Stomach (tissue), 8 donors: ENCODE measurements at regions not wholly inside any gene's neighbourhood (a gene's known extent, or its start where the extent isn't known, plus 50 kb on each side); places are given as distances from the start of the nearest gene placed in this dataset.

Experiments used
- DNase-seq, 2 donors: peaks; one replicate each; pipeline versions ENCODE4 v3.0.0 to v3.0.0-alpha.2; 2013 to 2019
- H3K27ac ChIP-seq, 5 donors: fragments of 200-600 bp in 4 of 5; sonication (generic) in 4 of 5; one replicate each; pipeline ENCODE4 v1.5.1; 2013 to 2019; ENCODE audit warnings: mild to moderate bottlenecking in 1 of 5, moderate library complexity in 1 of 5
- H3K27me3 ChIP-seq, 3 donors: fragments of 200-600 bp; sonication (generic); one replicate each; pipeline ENCODE4 v1.5.1; 2017 to 2019; ENCODE audit warnings: mixed run types in 1 of 3
- H3K36me3 ChIP-seq, 4 donors: fragments of 200-600 bp; sonication (generic); 1 replicate in 3 of 4; 2 replicates in 1 of 4; pipeline ENCODE4 v1.5.1; 2016 to 2019
- H3K4me1 ChIP-seq, 4 donors: fragments of 200-600 bp; sonication (generic); one replicate each; pipeline ENCODE4 v1.5.1; 2016 to 2019
- H3K4me3 ChIP-seq, 4 donors: fragments of 200-600 bp; sonication (generic) in 3 of 4; one replicate each; pipeline ENCODE4 v1.5.1; 2016 to 2019; ENCODE audit warnings: mild to moderate bottlenecking in 1 of 4
- H3K9me3 ChIP-seq, 4 donors: fragments of 200-600 bp; sonication (generic); one replicate each; pipeline ENCODE4 v1.5.1; 2016 to 2019
- CTCF ChIP-seq, 7 experiments: fragments of 450-650 bp in 4 of 7; fragments of 200-600 bp in 3 of 7; sonication (generic) in 3 of 7; IDR thresholded peaks; one replicate each; pipeline ENCODE4 v1.5.1; 2016 to 2019; ENCODE audit warnings: antibody characterized with exemption in 7 of 7, control low read depth in 2 of 7, mild to moderate bottlenecking in 1 of 7
- EP300 ChIP-seq: sonication (generic); formaldehyde crosslinking; IDR thresholded peaks from one replicate; pipeline ENCODE4 v1.6.1; 2017; ENCODE audit warnings: antibody characterized with exemption
- POLR2A ChIP-seq, 4 donors: fragments of 450-650 bp; IDR thresholded peaks; one replicate each; pipeline ENCODE4 v1.6.1; 2016; ENCODE audit warnings: antibody characterized with exemption in 4 of 4, control low read depth in 2 of 4, mild to moderate bottlenecking in 1 of 4, moderate library complexity in 1 of 4
- POLR2AphosphoS5 ChIP-seq, 3 donors: sonication (generic); formaldehyde crosslinking; IDR thresholded peaks; one replicate each; pipeline ENCODE4 v1.6.1; 2016; ENCODE audit warnings: antibody characterized with exemption in 3 of 3
- WGBS, 5 donors: extraction: QIAGEN DNeasy Blood & Tissue Kit in 3 of 5; methylation state at CpG; one replicate each; pipeline versions ENCODE4 v1.1.5 to v1.1.7; 2013 to 2018; 5-methylcytosine and 5-hydroxymethylcytosine counted together
- intact Hi-C: fragments of 100-400 bp; cut with DNase I; formaldehyde crosslinking; loops from one replicate; pipeline ENCODE4 v1.15.1; 2023; ENCODE audit warnings: low total_unique reads
- donor health status: healthy with polysubstance abuse.
- donor health status: Bipolar disorder and iron deficiency.
- donor health status: healthy.

DNA sequence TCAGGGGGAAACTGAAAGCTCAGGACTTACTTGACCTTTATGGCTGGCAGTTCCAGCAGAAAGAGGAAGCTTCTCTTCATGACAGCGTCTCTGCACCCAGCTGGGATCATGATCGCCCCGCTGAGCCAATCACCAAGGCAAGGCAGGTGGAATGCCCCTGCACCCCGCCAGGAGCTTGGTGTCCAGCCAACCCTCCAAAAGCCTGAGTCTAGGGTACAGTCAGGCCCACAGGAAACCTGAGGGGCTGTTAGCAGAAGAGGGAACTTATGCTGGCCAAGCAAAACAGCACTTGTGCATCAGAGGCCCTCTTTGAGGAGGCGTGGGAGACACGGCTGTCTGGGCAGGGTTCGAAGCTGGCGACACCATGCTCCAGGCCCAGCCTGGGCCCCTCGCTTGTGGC is 188.3 kb upstream of the GMDS start:
- TF ChIP-seq POLR2A (IDR thresholded peaks at IDR 0.05) (no peak), POLR2AphosphoS5 (IDR thresholded peaks at IDR 0.05) (no peak), EP300 (no peak), CTCF (IDR thresholded peaks at IDR 0.05) (no peak)
- Histone ChIP-seq H3K4me3 (no peak overlapping the region), H3K9me3 (no peaks in the 10 kb centered on the region), H3K27me3 (no peaks in the 10 kb centered on the region), H3K36me3 (peaks cover 0 to 9% (median 0%) of the 10 kb centered on the region in 4 donors), H3K4me1 (no peaks in the 10 kb centered on the region), H3K27ac (no peak overlapping the region)
- intact Hi-C loops = no loop called here
- WGBS, 5 donors = 78 to 94% (median 88%) methylated on average over 9 of the region's 9 CpGs
- DNase-seq = peak in 1 of 2 donors; percentile 8

GRCh38 chr6:2433266-2433665 is 187.9 kb upstream of the GMDS start:
- intact Hi-C loops = no loop called here
- no peak for DNase-seq
- Histone ChIP-seq H3K4me3 (no peak overlapping the region), H3K36me3 (peaks cover 0 to 9% (median 0%) of the 10 kb centered on the region in 4 donors), H3K9me3 (no peaks in the 10 kb centered on the region), H3K4me1 (no peaks in the 10 kb centered on the region), H3K27me3 (no peaks in the 10 kb centered on the region), H3K27ac (no peak overlapping the region)
- TF ChIP-seq EP300 = no peak
- no peak for TF ChIP-seq POLR2A (IDR thresholded peaks at IDR 0.05)
- no peak for TF ChIP-seq CTCF (IDR thresholded peaks at IDR 0.05)
- no peak for TF ChIP-seq POLR2AphosphoS5 (IDR thresholded peaks at IDR 0.05)
- WGBS, 5 donors = 91 to 97% (median 95%) methylated on average over 5 of the region's 5 CpGs

DNA sequence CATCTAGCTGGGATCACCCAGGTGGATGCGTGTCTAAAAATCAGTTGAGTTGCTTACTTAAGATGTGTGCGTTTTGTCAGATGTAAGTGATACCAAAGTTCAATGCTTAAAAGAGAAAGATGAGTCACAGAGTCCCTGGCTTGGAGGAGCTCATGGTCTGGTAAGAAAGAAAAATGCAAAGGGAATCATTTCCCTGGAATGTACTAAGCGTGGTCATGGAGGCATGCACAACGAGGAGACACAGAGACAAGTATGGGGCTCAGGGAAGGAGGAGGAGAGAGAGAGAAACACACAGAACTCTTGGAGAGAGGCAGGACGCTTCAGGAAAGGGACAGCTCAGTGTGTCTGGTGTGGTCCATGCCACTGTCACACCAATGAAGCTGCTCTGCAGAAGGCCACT is 186.9 kb upstream of the GMDS start:
- H3K27me3 ChIP-seq = no peaks in the 10 kb centered on the region
- no peaks in the 10 kb centered on the region for H3K9me3 ChIP-seq
- TF ChIP-seq CTCF (IDR thresholded peaks at IDR 0.05) = no peak
- TF ChIP-seq EP300 = no peak
- no peak for TF ChIP-seq POLR2AphosphoS5 (IDR thresholded peaks at IDR 0.05)
- TF ChIP-seq POLR2A (IDR thresholded peaks at IDR 0.05) = no peak
- no peak for DNase-seq
- intact Hi-C loops = no loop called here
- peaks cover 0 to 9% (median 0%) of the 10 kb centered on the region in 4 donors for H3K36me3 ChIP-seq
- 81 to 94% (median 90%) methylated on average over 5 of the region's 5 CpGs for WGBS, 5 donors
- no peak overlapping the region for H3K27ac ChIP-seq
- H3K4me1 ChIP-seq = no peaks in the 10 kb centered on the region
- no peak overlapping the region for H3K4me3 ChIP-seq

DNA sequence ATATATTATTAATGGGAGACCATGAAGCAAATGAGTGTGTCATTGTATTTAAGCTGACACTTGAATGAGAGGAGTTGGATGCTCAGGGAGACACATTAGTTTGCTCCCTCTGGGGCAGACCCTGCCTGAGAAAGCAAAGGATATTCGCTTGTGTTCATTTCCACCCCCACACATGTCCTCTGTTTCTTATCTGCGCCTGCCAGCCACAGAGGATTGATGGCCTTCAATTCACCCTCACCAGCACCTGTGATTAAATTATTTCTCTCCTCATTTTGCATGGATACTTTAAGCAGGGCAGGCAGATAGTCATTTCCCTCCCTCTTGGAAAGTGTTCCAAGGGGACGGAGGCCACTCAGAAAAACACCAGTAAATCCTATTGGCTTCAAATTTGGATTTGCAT is 185.2 kb upstream of the GMDS start:
- Histone ChIP-seq H3K4me1 (no peaks in the 10 kb centered on the region), H3K9me3 (no peaks in the 10 kb centered on the region), H3K27me3 (no peaks in the 10 kb centered on the region), H3K36me3 (peaks cover 0 to 9% (median 0%) of the 10 kb centered on the region in 4 donors), H3K27ac (no peak overlapping the region), H3K4me3 (no peak overlapping the region)
- 82 to 89% (median 84%) methylated on average over 3 of the region's 3 CpGs for WGBS, 5 donors
- TF ChIP-seq CTCF (IDR thresholded peaks at IDR 0.05) (no peak), EP300 (no peak), POLR2AphosphoS5 (IDR thresholded peaks at IDR 0.05) (no peak), POLR2A (IDR thresholded peaks at IDR 0.05) (no peak)
- DNase-seq = no peak
- intact Hi-C loops = no loop called here
